ENCODE measurements at regions not wholly inside any gene's neighbourhood (a gene's known extent, or its start where the extent isn't known, plus 50 kb on each side); places are given as distances from the start of the nearest gene placed in this dataset.

DNA sequence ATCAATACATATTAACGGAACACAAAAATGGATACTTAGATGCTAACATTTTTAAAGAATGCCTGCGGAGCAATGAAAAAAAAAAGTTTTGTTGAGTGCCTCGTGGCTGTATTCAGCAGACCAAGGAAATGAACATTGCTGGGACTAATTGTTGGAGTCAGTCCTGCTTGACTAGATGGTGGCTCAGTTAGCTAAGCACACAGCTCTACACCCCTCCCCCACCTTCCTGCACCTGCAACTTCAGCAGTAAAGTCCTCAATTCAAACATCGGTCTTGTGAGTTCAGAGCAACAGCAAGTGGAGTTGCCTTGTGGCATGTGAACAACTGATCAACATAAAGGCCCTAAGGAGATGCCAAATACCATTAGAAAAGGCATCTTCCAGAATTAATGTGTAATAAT is 326.0 kb upstream of the NPSR1 start:
- no peak for TF ChIP-seq CTCF (IDR thresholded peaks at IDR 0.05 in 2 of 3, conservative IDR thresholded peaks at IDR 0.05 in 1 of 3; ENCODE audit: borderline replicate concordance in 1 of 3, insufficient read depth in 1 of 3, low read depth in 2 of 3, low read length in 2 of 3)
- no peak for TF ChIP-seq SP1 (IDR thresholded peaks at IDR 0.05; ENCODE audit: low read depth)
- TF ChIP-seq CEBPB (IDR thresholded peaks at IDR 0.05; ENCODE audit: low read depth): no peak
- TF ChIP-seq, protein P1, sequence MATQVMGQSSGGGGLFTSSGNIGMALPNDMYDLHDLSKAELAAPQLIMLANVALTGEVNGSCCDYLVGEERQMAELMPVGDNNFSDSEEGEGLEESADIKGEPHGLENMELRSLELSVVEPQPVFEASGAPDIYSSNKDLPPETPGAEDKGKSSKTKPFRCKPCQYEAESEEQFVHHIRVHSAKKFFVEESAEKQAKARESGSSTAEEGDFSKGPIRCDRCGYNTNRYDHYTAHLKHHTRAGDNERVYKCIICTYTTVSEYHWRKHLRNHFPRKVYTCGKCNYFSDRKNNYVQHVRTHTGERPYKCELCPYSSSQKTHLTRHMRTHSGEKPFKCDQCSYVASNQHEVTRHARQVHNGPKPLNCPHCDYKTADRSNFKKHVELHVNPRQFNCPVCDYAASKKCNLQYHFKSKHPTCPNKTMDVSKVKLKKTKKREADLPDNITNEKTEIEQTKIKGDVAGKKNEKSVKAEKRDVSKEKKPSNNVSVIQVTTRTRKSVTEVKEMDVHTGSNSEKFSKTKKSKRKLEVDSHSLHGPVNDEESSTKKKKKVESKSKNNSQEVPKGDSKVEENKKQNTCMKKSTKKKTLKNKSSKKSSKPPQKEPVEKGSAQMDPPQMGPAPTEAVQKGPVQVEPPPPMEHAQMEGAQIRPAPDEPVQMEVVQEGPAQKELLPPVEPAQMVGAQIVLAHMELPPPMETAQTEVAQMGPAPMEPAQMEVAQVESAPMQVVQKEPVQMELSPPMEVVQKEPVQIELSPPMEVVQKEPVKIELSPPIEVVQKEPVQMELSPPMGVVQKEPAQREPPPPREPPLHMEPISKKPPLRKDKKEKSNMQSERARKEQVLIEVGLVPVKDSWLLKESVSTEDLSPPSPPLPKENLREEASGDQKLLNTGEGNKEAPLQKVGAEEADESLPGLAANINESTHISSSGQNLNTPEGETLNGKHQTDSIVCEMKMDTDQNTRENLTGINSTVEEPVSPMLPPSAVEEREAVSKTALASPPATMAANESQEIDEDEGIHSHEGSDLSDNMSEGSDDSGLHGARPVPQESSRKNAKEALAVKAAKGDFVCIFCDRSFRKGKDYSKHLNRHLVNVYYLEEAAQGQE (IDR thresholded peaks at IDR 0.05; ENCODE audit: low read depth): no peak
